LNCAP (cell line): ENCODE measurements at regions not wholly inside any gene's neighbourhood (a gene's known extent, or its start where the extent isn't known, plus 50 kb on each side); places are given as distances from the start of the nearest gene placed in this dataset.

ENCODE experiments used
- TF ChIP-seq, protein P1 (sequence below): fragments of 450-650 bp; IDR thresholded peaks from 2 replicates; pipeline ENCODE4 v1.5.1; 2017; ENCODE audit warnings: mild to moderate bottlenecking

DNA sequence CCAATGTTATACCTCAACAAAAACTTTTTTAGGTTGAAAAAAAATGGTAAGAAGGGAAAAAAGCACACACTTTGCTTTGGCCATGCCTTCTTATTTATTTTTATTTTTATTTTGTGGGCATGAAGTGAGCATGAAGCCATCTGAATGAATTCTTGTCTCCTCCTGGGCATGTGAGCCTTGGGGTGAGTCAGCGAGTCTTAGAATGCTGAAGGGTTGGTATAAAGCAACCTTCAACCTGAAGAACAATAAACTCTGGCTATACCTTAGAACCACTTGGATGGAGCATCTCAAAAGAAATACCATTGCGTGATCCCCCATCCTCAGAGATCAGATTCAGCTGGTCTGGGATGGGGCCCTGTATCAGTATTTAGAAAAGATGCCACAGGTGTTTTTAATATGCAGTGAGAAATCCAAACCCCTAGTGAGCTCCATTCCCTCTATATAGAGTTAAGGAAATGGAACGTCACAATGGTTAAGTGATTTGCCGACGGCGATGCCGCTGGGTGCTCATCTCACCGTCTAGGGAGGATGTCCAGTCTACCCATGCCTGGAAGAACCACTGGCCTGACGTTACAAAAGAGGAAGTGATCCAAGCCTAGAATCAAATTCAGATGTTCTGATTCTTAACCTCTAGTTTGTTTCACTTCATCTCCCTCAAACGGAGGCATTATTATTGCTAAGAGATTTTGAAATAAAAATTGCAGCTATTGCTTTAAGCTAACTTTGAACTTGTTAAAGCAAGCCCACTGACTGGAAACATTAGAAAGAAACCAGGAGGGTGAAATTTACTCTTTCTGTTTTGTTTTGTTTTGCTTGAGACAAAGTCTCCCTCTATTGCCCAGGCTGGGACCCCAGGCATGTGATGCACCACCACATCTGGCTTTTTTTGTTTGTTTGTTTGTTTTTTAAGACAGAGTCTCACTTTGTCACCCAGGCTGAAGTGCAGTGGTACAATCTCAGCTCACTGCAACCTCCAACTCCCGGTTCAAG is 67.1 kb downstream of the EDN1 start:
- TF ChIP-seq, protein P1, sequence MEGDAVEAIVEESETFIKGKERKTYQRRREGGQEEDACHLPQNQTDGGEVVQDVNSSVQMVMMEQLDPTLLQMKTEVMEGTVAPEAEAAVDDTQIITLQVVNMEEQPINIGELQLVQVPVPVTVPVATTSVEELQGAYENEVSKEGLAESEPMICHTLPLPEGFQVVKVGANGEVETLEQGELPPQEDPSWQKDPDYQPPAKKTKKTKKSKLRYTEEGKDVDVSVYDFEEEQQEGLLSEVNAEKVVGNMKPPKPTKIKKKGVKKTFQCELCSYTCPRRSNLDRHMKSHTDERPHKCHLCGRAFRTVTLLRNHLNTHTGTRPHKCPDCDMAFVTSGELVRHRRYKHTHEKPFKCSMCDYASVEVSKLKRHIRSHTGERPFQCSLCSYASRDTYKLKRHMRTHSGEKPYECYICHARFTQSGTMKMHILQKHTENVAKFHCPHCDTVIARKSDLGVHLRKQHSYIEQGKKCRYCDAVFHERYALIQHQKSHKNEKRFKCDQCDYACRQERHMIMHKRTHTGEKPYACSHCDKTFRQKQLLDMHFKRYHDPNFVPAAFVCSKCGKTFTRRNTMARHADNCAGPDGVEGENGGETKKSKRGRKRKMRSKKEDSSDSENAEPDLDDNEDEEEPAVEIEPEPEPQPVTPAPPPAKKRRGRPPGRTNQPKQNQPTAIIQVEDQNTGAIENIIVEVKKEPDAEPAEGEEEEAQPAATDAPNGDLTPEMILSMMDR = no peak

DNA sequence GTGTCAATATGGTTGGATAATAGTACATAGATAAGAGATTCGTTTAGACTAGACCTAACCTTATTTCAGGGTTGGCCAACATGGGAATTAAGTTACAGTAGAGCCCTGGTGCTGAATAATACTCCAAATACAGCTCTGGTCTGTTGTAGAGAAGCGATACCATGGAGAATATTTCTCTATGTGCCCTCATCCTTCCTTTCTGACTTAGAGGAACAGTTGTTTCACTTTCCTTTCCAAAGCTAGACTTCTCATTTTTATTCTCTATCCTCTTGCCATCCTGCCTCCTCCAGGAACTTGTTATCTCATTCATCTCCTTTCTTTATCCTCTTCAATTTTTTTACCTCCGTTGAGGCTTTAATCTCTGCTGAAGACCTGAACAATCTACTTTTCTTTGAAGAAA is 68.9 kb downstream of the EDN1 start:
- TF ChIP-seq, protein P1 = no peak

DNA sequence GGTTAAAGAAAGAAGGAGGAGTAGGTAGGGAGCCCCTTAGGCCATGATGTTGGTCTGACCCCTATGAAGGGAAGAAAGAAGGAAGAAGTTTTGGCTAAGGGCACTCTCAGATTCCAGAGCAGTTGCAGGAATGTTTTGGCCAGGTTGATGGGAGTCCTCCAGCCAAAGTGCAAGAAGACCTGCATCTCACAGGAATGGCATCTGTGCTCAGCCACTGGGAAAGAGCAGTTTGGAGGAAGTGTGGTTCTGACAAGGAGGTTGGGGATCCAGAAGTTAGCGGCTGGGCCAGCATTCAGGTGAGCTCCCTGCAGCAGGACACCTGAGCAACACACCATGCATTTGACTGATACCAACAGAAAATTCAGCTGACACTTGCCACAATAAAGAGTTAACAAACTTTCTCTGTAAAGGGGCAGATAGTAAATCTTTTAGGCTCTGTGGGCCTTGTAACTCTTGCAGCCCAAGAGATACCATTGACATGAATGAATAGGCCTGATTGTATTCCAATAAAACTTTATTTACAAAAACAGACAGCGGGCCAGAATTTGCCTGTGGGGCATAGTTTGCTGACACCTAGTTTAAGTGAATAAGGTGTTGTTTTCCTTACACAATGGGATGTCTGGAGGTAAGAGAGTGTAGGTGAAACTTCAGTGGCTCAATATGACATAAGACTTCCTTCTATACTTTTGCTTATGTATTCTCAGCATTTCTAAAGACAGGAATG is 71.0 kb downstream of the EDN1 start:
- TF ChIP-seq, protein P1 = no peak

DNA sequence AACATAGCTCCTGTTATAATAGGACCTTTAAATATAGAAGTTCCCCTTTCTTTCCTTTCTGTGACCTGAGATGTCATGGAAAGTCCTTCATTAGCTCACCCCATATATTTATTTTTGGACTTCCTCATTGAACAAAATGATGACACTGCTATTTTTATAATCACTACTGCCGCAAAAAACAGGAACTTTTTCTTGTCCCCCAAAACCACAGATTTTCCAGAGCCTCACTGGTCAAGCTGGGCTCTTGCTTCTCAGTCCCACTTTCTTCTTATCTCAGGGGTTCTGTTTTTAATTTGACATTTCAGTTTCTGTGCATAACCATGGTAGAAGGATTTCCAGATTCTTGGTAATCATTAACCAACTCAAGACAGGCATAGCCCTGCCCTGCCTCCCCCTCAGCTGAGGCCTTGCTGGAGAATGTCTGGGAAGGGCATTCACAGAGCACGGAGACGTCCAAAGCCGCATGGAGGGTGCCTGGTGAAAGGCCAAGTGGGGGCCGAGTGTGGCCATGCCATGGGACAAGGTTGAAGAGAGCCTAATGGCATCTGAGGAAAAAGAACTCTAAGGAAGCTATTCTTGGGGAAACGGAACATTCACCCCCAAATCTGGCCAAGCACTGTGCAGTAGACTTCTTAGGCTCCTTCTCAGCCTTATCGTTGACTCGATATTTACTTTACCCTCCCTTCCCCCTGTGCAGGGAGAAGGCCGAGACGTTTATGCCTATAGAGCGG is 73.7 kb downstream of the EDN1 start:
- TF ChIP-seq, protein P1 = no peak

DNA sequence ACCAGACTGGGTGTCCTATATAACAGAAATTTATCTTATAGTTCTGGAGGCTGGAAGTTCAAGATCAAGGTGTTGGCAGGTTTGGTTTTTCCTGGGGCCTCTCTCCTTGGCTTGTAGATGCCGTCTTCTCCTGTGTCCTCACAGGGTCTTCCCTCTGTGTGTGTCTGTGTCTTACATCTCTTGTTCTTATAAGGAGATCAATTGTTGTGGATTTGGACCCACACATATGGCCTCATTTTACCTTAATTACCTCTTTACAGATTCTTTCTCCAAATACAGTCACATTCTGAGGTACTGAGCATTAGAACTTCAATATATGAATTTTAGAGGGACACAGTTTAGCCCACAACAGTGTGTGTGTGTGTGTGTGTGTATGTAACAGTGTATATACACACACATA is 74.5 kb downstream of the EDN1 start:
- TF ChIP-seq, protein P1 = no peak

DNA sequence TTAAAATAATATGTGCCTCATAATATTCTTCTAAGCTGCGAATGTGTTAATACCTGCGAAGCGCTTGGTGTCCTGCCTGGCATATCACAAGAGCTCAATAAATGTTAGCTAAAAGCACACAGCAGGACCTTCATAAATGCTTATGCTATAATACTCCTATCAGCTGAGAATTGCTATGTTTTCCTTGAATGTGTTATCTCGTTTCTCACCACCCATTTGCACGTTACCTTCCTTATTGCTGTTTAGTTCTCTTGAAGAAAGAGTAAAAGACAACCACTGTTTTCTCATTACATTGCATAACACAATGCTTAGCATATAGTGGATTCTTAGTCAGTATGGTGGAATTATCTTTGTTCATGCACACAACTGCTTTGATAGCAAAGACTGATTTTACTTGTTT is 76.6 kb downstream of the EDN1 start:
- TF ChIP-seq, protein P1 = no peak

DNA sequence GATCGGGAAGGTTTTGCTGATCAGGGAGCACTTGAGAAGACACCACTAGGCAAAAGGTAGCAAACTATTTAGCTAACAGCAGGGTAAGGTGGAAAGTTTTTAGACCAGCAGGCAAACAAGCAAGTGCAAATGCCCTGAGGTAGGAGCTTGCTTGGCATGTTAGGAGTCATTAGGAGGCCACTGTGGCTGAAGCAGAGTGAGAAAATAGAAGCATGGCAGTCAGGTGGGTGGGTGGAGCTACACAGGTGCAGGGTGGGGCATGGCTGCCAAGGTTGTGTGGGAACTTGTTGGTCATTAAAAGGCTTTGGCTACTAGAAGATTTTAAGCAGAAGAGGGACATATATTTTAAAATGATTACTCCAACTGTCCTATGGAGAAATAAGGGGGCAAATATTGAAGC is 77.3 kb downstream of the EDN1 start:
- TF ChIP-seq, protein P1 = no peak
